ENCODE measurements at regions not wholly inside any gene's neighbourhood (a gene's known extent, or its start where the extent isn't known, plus 50 kb on each side); places are given as distances from the start of the nearest gene placed in this dataset.

DNA sequence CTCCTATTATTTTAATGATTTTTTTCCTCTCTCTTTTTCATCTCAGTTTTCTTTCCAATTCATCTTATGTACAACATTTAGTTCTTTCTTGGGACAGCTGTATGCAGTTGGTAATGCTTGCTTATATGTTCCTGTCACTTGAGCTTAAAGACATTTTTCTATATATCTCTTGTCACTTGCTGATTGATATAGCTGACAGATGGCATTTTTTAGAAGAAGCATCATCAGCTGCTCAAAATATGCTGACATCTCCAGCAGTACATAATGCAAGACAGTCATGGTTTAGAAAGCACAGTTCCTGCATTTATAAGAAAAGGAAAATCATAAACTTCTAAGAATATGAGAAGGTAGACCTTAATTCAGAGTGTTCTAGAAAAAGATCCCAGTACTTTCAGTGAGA, 56.5 kb downstream of the DCAF8L1 start:
- Mint-ChIP-seq H3K4me1 (ENCODE audit: low read depth, unreplicated experiment) (peaks cover 42% of the 10 kb centered on the region), H3K4me3 (ENCODE audit: low read depth, unreplicated experiment) (no peak overlapping the region), H3K27ac (ENCODE audit: unreplicated experiment) (no peak overlapping the region), H3K27me3 (ENCODE audit: unreplicated experiment) (no peaks in the 10 kb centered on the region), H3K9me3 (ENCODE audit: low read depth, unreplicated experiment) (no peaks in the 10 kb centered on the region), H3K36me3 (ENCODE audit: insufficient read depth, unreplicated experiment) (no peaks in the 10 kb centered on the region)
- no peak for DNase-seq
- intact Hi-C loops (cut with micrococcal nuclease; ENCODE audit: unreplicated experiment) = loop anchor here (10.0 kb wide), 1 partner anchor 180 kb away; no protein-coding TSS in a partner anchor
- TF ChIP-seq, protein P1, sequence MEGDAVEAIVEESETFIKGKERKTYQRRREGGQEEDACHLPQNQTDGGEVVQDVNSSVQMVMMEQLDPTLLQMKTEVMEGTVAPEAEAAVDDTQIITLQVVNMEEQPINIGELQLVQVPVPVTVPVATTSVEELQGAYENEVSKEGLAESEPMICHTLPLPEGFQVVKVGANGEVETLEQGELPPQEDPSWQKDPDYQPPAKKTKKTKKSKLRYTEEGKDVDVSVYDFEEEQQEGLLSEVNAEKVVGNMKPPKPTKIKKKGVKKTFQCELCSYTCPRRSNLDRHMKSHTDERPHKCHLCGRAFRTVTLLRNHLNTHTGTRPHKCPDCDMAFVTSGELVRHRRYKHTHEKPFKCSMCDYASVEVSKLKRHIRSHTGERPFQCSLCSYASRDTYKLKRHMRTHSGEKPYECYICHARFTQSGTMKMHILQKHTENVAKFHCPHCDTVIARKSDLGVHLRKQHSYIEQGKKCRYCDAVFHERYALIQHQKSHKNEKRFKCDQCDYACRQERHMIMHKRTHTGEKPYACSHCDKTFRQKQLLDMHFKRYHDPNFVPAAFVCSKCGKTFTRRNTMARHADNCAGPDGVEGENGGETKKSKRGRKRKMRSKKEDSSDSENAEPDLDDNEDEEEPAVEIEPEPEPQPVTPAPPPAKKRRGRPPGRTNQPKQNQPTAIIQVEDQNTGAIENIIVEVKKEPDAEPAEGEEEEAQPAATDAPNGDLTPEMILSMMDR (IDR thresholded peaks at IDR 0.05; ENCODE audit: unreplicated experiment) = no peak
- CTCF ChIA-PET = no interaction called here
- BruUV-seq (replicated peaks) = no TSS peak

DNA sequence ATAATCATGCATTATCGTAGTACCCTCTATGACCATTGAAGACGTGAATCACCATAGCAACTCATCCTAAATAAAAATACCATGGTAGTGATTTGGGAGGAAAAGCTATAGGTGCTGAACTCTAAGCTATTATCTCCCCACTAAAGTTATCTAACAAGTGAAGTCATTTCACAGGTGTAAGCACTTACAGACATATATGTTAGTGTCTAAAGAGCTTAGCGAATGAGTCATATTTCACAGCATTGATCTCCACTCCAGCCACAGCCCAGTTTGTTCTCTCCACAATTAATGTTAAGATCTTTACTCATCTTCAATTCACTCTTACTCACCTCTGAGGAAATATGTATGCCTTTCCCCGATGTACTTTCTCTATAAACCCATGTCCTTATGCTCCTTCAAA, 57.0 kb downstream of the DCAF8L1 start:
- no peak overlapping the region for H3K4me3 Mint-ChIP-seq (ENCODE audit: low read depth, unreplicated experiment)
- no peak for DNase-seq
- CTCF ChIA-PET = no interaction called here
- no TSS peak for BruUV-seq (replicated peaks)
- TF ChIP-seq, protein P1 (IDR thresholded peaks at IDR 0.05; ENCODE audit: unreplicated experiment) = no peak
- no peaks in the 10 kb centered on the region for H3K27me3 Mint-ChIP-seq (ENCODE audit: unreplicated experiment)
- no peaks in the 10 kb centered on the region for H3K9me3 Mint-ChIP-seq (ENCODE audit: low read depth, unreplicated experiment)
- H3K4me1 Mint-ChIP-seq (ENCODE audit: low read depth, unreplicated experiment) = peaks cover 42% of the 10 kb centered on the region
- H3K36me3 Mint-ChIP-seq (ENCODE audit: insufficient read depth, unreplicated experiment) = no peaks in the 10 kb centered on the region
- intact Hi-C loops (cut with micrococcal nuclease; ENCODE audit: unreplicated experiment) = loop anchor here (10.0 kb wide), 1 partner anchor 181 kb away; no protein-coding TSS in a partner anchor
- H3K27ac Mint-ChIP-seq (ENCODE audit: unreplicated experiment) = no peak overlapping the region

GRCh38 chrX:27918799-27919198, 62.5 kb downstream of the DCAF8L1 start:
- TF ChIP-seq, protein P1 (IDR thresholded peaks at IDR 0.05; ENCODE audit: unreplicated experiment) = no peak

DNA sequence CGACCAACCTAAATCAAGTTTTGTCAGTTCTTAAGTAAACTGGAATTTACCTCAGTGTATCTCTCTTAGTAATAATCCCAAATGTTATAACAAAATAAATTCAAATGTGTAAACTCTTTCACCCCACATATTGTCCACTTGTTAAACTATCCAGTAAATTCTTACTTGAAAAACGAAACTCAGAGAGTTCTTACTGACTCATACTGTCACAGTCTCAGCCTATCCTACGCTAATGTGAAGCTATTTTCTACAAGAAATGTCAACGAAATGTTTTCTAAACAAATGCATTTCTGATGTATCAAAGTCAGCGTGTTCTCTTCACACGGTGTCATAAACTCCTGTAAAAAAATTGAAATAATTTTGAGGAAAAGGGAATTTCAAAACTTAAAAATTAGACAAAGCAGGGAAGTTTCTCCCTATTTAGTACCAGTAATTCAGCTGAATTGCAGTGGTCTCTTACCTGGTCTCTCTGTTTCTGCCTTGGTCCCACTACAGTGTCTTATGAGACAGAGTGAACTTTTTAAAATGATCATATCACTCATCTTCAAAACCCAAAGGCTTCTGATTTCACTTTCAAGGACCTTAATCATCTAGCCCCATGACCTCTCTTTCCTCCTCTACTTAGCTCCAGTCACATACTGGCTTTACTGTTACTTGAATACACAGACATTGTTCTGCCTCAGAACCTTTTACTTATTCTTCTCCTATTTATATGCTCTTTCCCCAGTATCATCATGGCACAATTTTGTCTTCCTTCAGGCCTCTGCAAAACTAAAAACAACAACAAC, 63.3 kb downstream of the DCAF8L1 start:
- Mint-ChIP-seq H3K4me3 (ENCODE audit: low read depth, unreplicated experiment) (no peak overlapping the region), H3K27me3 (ENCODE audit: unreplicated experiment) (no peaks in the 10 kb centered on the region), H3K27ac (ENCODE audit: unreplicated experiment) (no peak overlapping the region), H3K9me3 (ENCODE audit: low read depth, unreplicated experiment) (no peaks in the 10 kb centered on the region), H3K4me1 (ENCODE audit: low read depth, unreplicated experiment) (peaks cover 8% of the 10 kb centered on the region), H3K36me3 (ENCODE audit: insufficient read depth, unreplicated experiment) (no peaks in the 10 kb centered on the region)
- intact Hi-C loops (cut with micrococcal nuclease; ENCODE audit: unreplicated experiment) = no loop called here
- no TSS peak for BruUV-seq (replicated peaks)
- TF ChIP-seq, protein P1 (IDR thresholded peaks at IDR 0.05; ENCODE audit: unreplicated experiment) = no peak
- CTCF ChIA-PET = no interaction called here
- no peak for DNase-seq

More at GRCh38 chrX:27918799-27919198, 62.5 kb downstream of the DCAF8L1 start:
- Mint-ChIP-seq H3K27me3 (ENCODE audit: unreplicated experiment) (no peaks in the 10 kb centered on the region), H3K9me3 (ENCODE audit: low read depth, unreplicated experiment) (no peaks in the 10 kb centered on the region), H3K4me1 (ENCODE audit: low read depth, unreplicated experiment) (peaks cover 8% of the 10 kb centered on the region), H3K27ac (ENCODE audit: unreplicated experiment) (no peak overlapping the region), H3K36me3 (ENCODE audit: insufficient read depth, unreplicated experiment) (no peaks in the 10 kb centered on the region), H3K4me3 (ENCODE audit: low read depth, unreplicated experiment) (no peak overlapping the region)
- peak; percentile 6 for DNase-seq
- CTCF ChIA-PET = no interaction called here
- intact Hi-C loops (cut with micrococcal nuclease; ENCODE audit: unreplicated experiment) = no loop called here
- no TSS peak for BruUV-seq (replicated peaks)
